IPS DF 6.9 (cell line): ENCODE measurements at regions not wholly inside any gene's neighbourhood (a gene's known extent, or its start where the extent isn't known, plus 50 kb on each side); places are given as distances from the start of the nearest gene placed in this dataset.
"Not testable (repeated sequence)": the region's sequence is repeated elsewhere in the genome, so short reads cannot be mapped to it uniquely, and the experiment has no call there.

ENCODE experiments used
- DNase-seq: peaks from one replicate; pipeline ENCODE4 v3.0.0-alpha.2; 2013; ENCODE audit warnings: low read depth, low spot score
- H3K27ac ChIP-seq: one replicate; pipeline ENCODE4 v1.5.1; 2013; ENCODE audit warnings: low read length, control low read depth
- H3K27me3 ChIP-seq: 2 replicates; pipeline ENCODE4 v1.6.1; 2013; ENCODE audit warnings: mild to moderate bottlenecking, low read length; ENCODE audit not compliant: control insufficient read depth, insufficient read depth
- H3K36me3 ChIP-seq: 2 replicates; pipeline ENCODE4 v1.6.1; 2013; ENCODE audit warnings: low read length; ENCODE audit not compliant: control insufficient read depth, insufficient read depth
- H3K4me1 ChIP-seq: 2 replicates; pipeline ENCODE4 v1.6.1; 2013; ENCODE audit warnings: low read length; ENCODE audit not compliant: control insufficient read depth, insufficient read depth
- H3K4me3 ChIP-seq: 2 replicates; pipeline ENCODE4 v1.5.1; 2013; ENCODE audit warnings: mild to moderate bottlenecking, low read length
- H3K9me3 ChIP-seq: 2 replicates; pipeline ENCODE4 v1.6.1; 2013; ENCODE audit warnings: low read length, inconsistent platforms; ENCODE audit not compliant: control insufficient read depth, insufficient read depth
- WGBS: extraction: QIAGEN DNeasy Blood & Tissue Kit; methylation state at CpG from one replicate; pipeline ENCODE4 v1.1.7; 2013; ENCODE audit warnings: mixed read lengths, missing lambda C conversion rate; ENCODE audit not compliant: insufficient read length, insufficient coverage; 5-methylcytosine and 5-hydroxymethylcytosine counted together

- H3K4me1 ChIP-seq, result no peaks in the 10 kb centered on the region
- H3K27ac ChIP-seq, result no peak overlapping the region
- no CpG with 5 or more reads among the region's 1 CpG for WGBS
Observed at GRCh38 chr9:107838766-107839165, 349.2 kb upstream of the KLF4 start.

GRCh38 chr9:107836300-107836699 is 346.7 kb upstream of the KLF4 start:
- Histone ChIP-seq H3K27ac (no peak overlapping the region), H3K27me3 (no peaks in the 10 kb centered on the region), H3K4me3 (no peak overlapping the region), H3K9me3 (no peaks in the 10 kb centered on the region), H3K4me1 (no peaks in the 10 kb centered on the region), H3K36me3 (no peaks in the 10 kb centered on the region)
- no CpG with 5 or more reads among the region's 2 CpGs for WGBS
- no peak for DNase-seq

More at GRCh38 chr9:107838766-107839165, 349.2 kb upstream of the KLF4 start:
- H3K27me3 ChIP-seq, result no peaks in the 10 kb centered on the region
- H3K4me3 ChIP-seq, result no peak overlapping the region
- H3K9me3 ChIP-seq, result no peaks in the 10 kb centered on the region
- no peak for DNase-seq
- no peaks in the 10 kb centered on the region for H3K36me3 ChIP-seq

GRCh38 chr9:107833295-107833694 is 343.7 kb upstream of the KLF4 start:
- Histone ChIP-seq H3K4me3 (no peak overlapping the region), H3K9me3 (no peaks in the 10 kb centered on the region), H3K27ac (no peak overlapping the region), H3K27me3 (no peaks in the 10 kb centered on the region), H3K4me1 (no peaks in the 10 kb centered on the region), H3K36me3 (no peaks in the 10 kb centered on the region)
- DNase-seq, result no peak
- no CpG with 5 or more reads among the region's 4 CpGs for WGBS

DNA sequence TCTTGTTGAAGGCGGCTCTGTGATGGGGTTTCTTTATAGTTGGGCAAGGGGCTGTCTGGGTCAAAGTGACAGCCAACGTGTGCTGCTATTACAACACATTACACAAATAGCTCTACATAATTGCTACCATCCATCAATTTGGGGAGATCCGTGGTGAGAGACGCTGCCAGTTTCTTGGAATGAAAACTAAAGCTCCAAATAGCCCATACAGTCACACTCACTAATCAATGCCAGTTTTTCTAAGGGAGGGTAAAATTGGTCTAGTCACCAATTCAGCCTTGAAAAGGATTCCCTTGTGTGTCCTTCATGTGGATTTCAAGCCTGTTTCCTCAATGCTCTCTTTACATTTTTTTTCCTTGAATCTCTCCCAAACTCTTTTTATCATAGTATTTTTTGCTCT is 343.3 kb upstream of the KLF4 start:
- Histone ChIP-seq H3K4me3 (no peak overlapping the region), H3K27me3 (no peaks in the 10 kb centered on the region), H3K9me3 (no peaks in the 10 kb centered on the region), H3K4me1 (no peaks in the 10 kb centered on the region), H3K27ac (no peak overlapping the region), H3K36me3 (no peaks in the 10 kb centered on the region)
- no peak for DNase-seq
- WGBS, result no CpG with 5 or more reads among the region's 4 CpGs

DNA sequence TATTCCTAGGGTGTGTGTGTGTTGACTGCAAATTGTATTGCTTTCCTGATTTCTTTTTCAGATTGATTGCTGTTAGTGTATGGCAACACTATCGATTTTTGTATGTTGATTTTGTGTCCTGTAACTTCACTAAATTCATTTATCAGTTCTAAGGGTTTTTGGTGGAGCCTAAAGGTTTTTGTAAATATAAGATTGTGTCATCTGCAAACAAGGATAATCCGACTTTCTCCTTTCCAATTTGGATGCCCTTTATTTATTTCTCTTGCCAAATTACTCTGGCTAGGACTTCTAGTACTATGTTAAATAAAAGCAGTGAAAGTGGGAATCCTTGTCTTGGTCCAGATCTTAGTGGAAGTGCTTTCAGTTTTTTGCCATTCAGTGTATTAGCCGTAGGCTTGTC is 340.9 kb upstream of the KLF4 start:
- WGBS, result no CpG with 5 or more reads among the region's 3 CpGs
- Histone ChIP-seq H3K27ac (no peak overlapping the region), H3K27me3 (no peaks in the 10 kb centered on the region), H3K4me1 (no peaks in the 10 kb centered on the region), H3K9me3 (no peaks in the 10 kb centered on the region), H3K36me3 (no peaks in the 10 kb centered on the region), H3K4me3 (no peak overlapping the region)
- DNase-seq, result no peak

GRCh38 chr9:107827884-107828283 is 338.3 kb upstream of the KLF4 start:
- WGBS, result no CpG with 5 or more reads among the region's 2 CpGs
- no peak for DNase-seq
- no peak overlapping the region for H3K4me3 ChIP-seq
- H3K27me3 ChIP-seq, result no peaks in the 10 kb centered on the region
- no peak overlapping the region for H3K27ac ChIP-seq
- H3K9me3 ChIP-seq, result no peaks in the 10 kb centered on the region
- no peaks in the 10 kb centered on the region for H3K36me3 ChIP-seq
- H3K4me1 ChIP-seq, result no peaks in the 10 kb centered on the region

GRCh38 chr9:107827304-107827703 is 337.7 kb upstream of the KLF4 start:
- H3K9me3 ChIP-seq, result no peaks in the 10 kb centered on the region
- H3K27me3 ChIP-seq, result no peaks in the 10 kb centered on the region
- DNase-seq, result no peak
- H3K4me1 ChIP-seq, result no peaks in the 10 kb centered on the region
- H3K4me3 ChIP-seq, result no peak overlapping the region
- H3K27ac ChIP-seq, result no peak overlapping the region
- WGBS, result no CpG with 5 or more reads among the region's 2 CpGs
- no peaks in the 10 kb centered on the region for H3K36me3 ChIP-seq

DNA sequence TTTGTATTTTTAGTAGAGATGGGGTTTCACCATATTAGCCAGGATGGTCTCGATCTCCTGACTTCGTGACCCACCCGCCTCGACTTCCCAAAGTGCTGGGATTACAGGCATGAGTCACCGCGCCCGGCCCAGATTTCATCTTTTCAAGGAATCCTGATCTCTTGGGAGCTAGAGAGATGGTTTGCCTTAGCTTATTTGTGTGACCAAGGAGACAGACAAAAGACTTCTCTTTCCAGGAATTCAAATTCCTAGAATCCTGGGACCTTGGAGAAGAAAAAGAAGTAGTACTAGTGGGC is 337.1 kb upstream of the KLF4 start:
- no CpG with 5 or more reads among the region's 7 CpGs for WGBS
- not testable (repeated sequence) for H3K27ac ChIP-seq

DNA sequence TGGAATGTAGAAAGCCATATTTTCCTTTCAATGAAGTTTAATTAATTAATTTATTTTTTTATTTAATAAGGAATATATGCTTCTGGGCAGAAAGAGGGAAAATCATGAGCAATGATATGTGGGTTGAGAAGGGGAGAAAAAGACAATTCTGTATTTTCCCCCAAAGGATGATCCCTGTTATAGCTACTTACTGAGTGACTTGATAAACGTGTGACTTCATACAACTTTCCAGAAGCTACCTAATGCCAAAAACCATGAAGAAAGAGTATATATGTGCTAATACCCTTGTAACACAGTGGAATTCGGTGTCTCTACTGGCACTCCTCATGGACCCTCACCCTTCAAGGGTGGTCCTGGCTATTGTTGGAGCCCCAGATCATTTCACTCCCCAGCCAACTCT is 335.0 kb upstream of the KLF4 start:
- Histone ChIP-seq H3K9me3 (no peaks in the 10 kb centered on the region), H3K27ac (no peak overlapping the region), H3K36me3 (no peaks in the 10 kb centered on the region), H3K27me3 (no peaks in the 10 kb centered on the region), H3K4me3 (no peak overlapping the region), H3K4me1 (peaks cover 2% of the 10 kb centered on the region; the same call in 1 of the 2 replicates)
- DNase-seq, result no peak
- WGBS, result no CpG with 5 or more reads among the region's 2 CpGs

More for the DNA sequence above, 337.1 kb upstream of the KLF4 start:
- not testable (repeated sequence) for DNase-seq, H3K9me3 ChIP-seq, H3K27me3 ChIP-seq, H3K4me1 ChIP-seq, H3K36me3 ChIP-seq, H3K4me3 ChIP-seq

DNA sequence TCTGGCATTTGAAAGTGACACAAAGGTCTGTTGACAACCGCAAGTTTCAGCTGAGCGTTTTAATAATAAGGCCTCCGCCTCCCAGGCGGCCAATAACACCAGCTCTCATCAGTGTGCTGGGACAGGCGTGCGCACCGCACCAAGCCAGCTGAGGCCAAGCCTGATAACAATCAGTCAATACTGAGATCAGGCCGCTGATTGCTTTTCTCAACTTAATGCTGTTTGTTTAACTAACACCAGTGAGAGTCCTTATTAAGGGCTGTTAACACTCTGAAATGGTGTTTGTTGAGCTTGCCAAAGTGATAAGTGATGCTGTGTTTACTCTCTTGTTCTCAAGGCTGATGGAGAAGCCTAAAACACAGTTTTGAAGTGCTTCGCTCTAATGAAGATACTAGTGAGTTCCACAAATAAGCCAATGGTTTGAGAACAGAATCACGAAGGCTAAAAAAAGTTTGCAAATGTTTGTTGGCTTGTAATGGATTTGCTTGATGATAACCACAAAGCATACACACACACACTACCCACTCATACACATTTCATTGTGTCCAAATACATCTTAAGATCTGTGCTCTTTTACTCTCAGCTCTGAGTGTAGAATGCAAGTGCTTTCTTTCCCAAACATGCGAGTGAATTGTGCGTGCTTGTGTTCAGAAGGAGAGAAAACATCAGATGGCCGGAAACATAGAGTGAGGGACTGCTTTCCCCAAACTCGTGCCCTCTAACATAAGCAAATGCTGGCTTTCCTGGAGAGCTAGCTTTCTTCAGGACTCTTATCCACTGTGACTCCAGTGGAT is 330.4 kb upstream of the KLF4 start:
- no peak for DNase-seq
- H3K27ac ChIP-seq, result no peak overlapping the region
- peaks cover 2% of the 10 kb centered on the region; the same call in 1 of the 2 replicates for H3K4me1 ChIP-seq
- no CpG with 5 or more reads among the region's 14 CpGs for WGBS
- no peaks in the 10 kb centered on the region for H3K9me3 ChIP-seq
- no peaks in the 10 kb centered on the region for H3K27me3 ChIP-seq
- no peak overlapping the region for H3K4me3 ChIP-seq
- no peaks in the 10 kb centered on the region for H3K36me3 ChIP-seq

GRCh38 chr9:107818503-107818829 is 328.9 kb upstream of the KLF4 start:
- H3K27me3 ChIP-seq, DNase-seq: not testable (repeated sequence)
- no CpG with 5 or more reads among the region's 6 CpGs for WGBS

More at GRCh38 chr9:107818503-107818829, 328.9 kb upstream of the KLF4 start:
- not testable (repeated sequence) for H3K9me3 ChIP-seq, H3K4me3 ChIP-seq, H3K36me3 ChIP-seq, H3K4me1 ChIP-seq, H3K27ac ChIP-seq
